ENCODE measurements at regions not wholly inside any gene's neighbourhood (a gene's known extent, or its start where the extent isn't known, plus 50 kb on each side); places are given as distances from the start of the nearest gene placed in this dataset.
"Not testable (repeated sequence)": the region's sequence is repeated elsewhere in the genome, so short reads cannot be mapped to it uniquely, and the experiment has no call there.

- no peaks in the 10 kb centered on the region for H3K27me3 ChIP-seq (ENCODE audit: control insufficient read depth, insufficient read depth, low read length)
- no peak overlapping the region for H3K4me2 ChIP-seq (ENCODE audit: low read length)
- H3K36me3 ChIP-seq (ENCODE audit: insufficient read depth, low read length) = no peaks in the 10 kb centered on the region
- no peak overlapping the region for H3K4me3 ChIP-seq (ENCODE audit: low read length)
- no peaks in the 10 kb centered on the region for H3K9me3 ChIP-seq (replicated peaks; ENCODE audit: low read length)
- no peak overlapping the region for H3K9ac ChIP-seq (ENCODE audit: low read depth, low read length)
- H3K4me1 ChIP-seq (ENCODE audit: control insufficient read depth, insufficient read depth, low read length) = no peaks in the 10 kb centered on the region
These were observed 639.5 kb downstream of the ANKRD7 start for GRCh38 chr7:118863966-118864365.

GRCh38 chr7:118867860-118868259, 643.4 kb downstream of the ANKRD7 start:
- H3K27me3 ChIP-seq (ENCODE audit: control insufficient read depth, insufficient read depth, low read length) = no peaks in the 10 kb centered on the region

GRCh38 chr7:118869141-118869540, 644.6 kb downstream of the ANKRD7 start:
- not testable (repeated sequence) for H3K27me3 ChIP-seq (ENCODE audit: control insufficient read depth, insufficient read depth, low read length); H3K4me2 ChIP-seq (ENCODE audit: low read length); H3K36me3 ChIP-seq (ENCODE audit: insufficient read depth, low read length); H3K4me1 ChIP-seq (ENCODE audit: control insufficient read depth, insufficient read depth, low read length); H3K9me3 ChIP-seq (replicated peaks; ENCODE audit: low read length); H3K9ac ChIP-seq (ENCODE audit: low read depth, low read length); H3K4me3 ChIP-seq (ENCODE audit: low read length)

More at GRCh38 chr7:118867860-118868259, 643.4 kb downstream of the ANKRD7 start:
- Histone ChIP-seq H3K4me1 (ENCODE audit: control insufficient read depth, insufficient read depth, low read length) (no peaks in the 10 kb centered on the region), H3K36me3 (ENCODE audit: insufficient read depth, low read length) (no peaks in the 10 kb centered on the region), H3K9ac (ENCODE audit: low read depth, low read length) (no peak overlapping the region), H3K4me2 (ENCODE audit: low read length) (no peak overlapping the region), H3K9me3 (replicated peaks; ENCODE audit: low read length) (no peaks in the 10 kb centered on the region), H3K4me3 (ENCODE audit: low read length) (no peak overlapping the region)

GRCh38 chr7:118870187-118870586, 645.7 kb downstream of the ANKRD7 start:
- H3K36me3 ChIP-seq (ENCODE audit: insufficient read depth, low read length) = no peaks in the 10 kb centered on the region
- H3K4me3 ChIP-seq (ENCODE audit: low read length) = no peak overlapping the region
- no peaks in the 10 kb centered on the region for H3K9me3 ChIP-seq (replicated peaks; ENCODE audit: low read length)
- H3K4me1 ChIP-seq (ENCODE audit: control insufficient read depth, insufficient read depth, low read length) = no peaks in the 10 kb centered on the region
- no peak overlapping the region for H3K4me2 ChIP-seq (ENCODE audit: low read length)
- H3K9ac ChIP-seq (ENCODE audit: low read depth, low read length) = no peak overlapping the region
- no peaks in the 10 kb centered on the region for H3K27me3 ChIP-seq (ENCODE audit: control insufficient read depth, insufficient read depth, low read length)

GRCh38 chr7:118872568-118872967, 648.1 kb downstream of the ANKRD7 start:
- no peak overlapping the region for H3K4me2 ChIP-seq (ENCODE audit: low read length)
- no peaks in the 10 kb centered on the region for H3K36me3 ChIP-seq (ENCODE audit: insufficient read depth, low read length)
- no peaks in the 10 kb centered on the region for H3K4me1 ChIP-seq (ENCODE audit: control insufficient read depth, insufficient read depth, low read length)
- no peak overlapping the region for H3K9ac ChIP-seq (ENCODE audit: low read depth, low read length)
- no peaks in the 10 kb centered on the region for H3K27me3 ChIP-seq (ENCODE audit: control insufficient read depth, insufficient read depth, low read length)
- no peak overlapping the region for H3K4me3 ChIP-seq (ENCODE audit: low read length)
- H3K9me3 ChIP-seq (replicated peaks; ENCODE audit: low read length) = no peaks in the 10 kb centered on the region

GRCh38 chr7:118877187-118877586, 652.7 kb downstream of the ANKRD7 start:
- no peaks in the 10 kb centered on the region for H3K9me3 ChIP-seq (replicated peaks; ENCODE audit: low read length)
- H3K4me1 ChIP-seq (ENCODE audit: control insufficient read depth, insufficient read depth, low read length) = no peaks in the 10 kb centered on the region
- no peaks in the 10 kb centered on the region for H3K27me3 ChIP-seq (ENCODE audit: control insufficient read depth, insufficient read depth, low read length)
- H3K9ac ChIP-seq (ENCODE audit: low read depth, low read length) = no peak overlapping the region
- H3K4me3 ChIP-seq (ENCODE audit: low read length) = no peak overlapping the region
- H3K4me2 ChIP-seq (ENCODE audit: low read length) = no peak overlapping the region
- no peaks in the 10 kb centered on the region for H3K36me3 ChIP-seq (ENCODE audit: insufficient read depth, low read length)

GRCh38 chr7:118878336-118878735, 653.8 kb downstream of the ANKRD7 start:
- Histone ChIP-seq H3K4me3 (ENCODE audit: low read length) (no peak overlapping the region), H3K4me2 (ENCODE audit: low read length) (no peak overlapping the region), H3K9me3 (replicated peaks; ENCODE audit: low read length) (no peaks in the 10 kb centered on the region), H3K9ac (ENCODE audit: low read depth, low read length) (no peak overlapping the region), H3K27me3 (ENCODE audit: control insufficient read depth, insufficient read depth, low read length) (no peaks in the 10 kb centered on the region), H3K4me1 (ENCODE audit: control insufficient read depth, insufficient read depth, low read length) (no peaks in the 10 kb centered on the region), H3K36me3 (ENCODE audit: insufficient read depth, low read length) (no peaks in the 10 kb centered on the region)

- Histone ChIP-seq H3K27me3 (ENCODE audit: control insufficient read depth, insufficient read depth, low read length) (no peaks in the 10 kb centered on the region), H3K4me2 (ENCODE audit: low read length) (no peak overlapping the region), H3K9ac (ENCODE audit: low read depth, low read length) (no peak overlapping the region), H3K4me1 (ENCODE audit: control insufficient read depth, insufficient read depth, low read length) (no peaks in the 10 kb centered on the region), H3K9me3 (replicated peaks; ENCODE audit: low read length) (no peaks in the 10 kb centered on the region), H3K4me3 (ENCODE audit: low read length) (no peak overlapping the region), H3K36me3 (ENCODE audit: insufficient read depth, low read length) (no peaks in the 10 kb centered on the region)
These were observed 673.8 kb downstream of the ANKRD7 start for GRCh38 chr7:118898284-118898683.

- H3K27me3 ChIP-seq (ENCODE audit: control insufficient read depth, insufficient read depth, low read length) = no peaks in the 10 kb centered on the region
- H3K9ac ChIP-seq (ENCODE audit: low read depth, low read length) = no peak overlapping the region
- no peaks in the 10 kb centered on the region for H3K4me1 ChIP-seq (ENCODE audit: control insufficient read depth, insufficient read depth, low read length)
- no peak overlapping the region for H3K4me2 ChIP-seq (ENCODE audit: low read length)
- H3K9me3 ChIP-seq (replicated peaks; ENCODE audit: low read length) = no peaks in the 10 kb centered on the region
- H3K4me3 ChIP-seq (ENCODE audit: low read length) = no peak overlapping the region
- no peaks in the 10 kb centered on the region for H3K36me3 ChIP-seq (ENCODE audit: insufficient read depth, low read length)
These were observed 678.1 kb downstream of the ANKRD7 start for GRCh38 chr7:118902600-118902999.

GRCh38 chr7:118907911-118908527, 683.5 kb downstream of the ANKRD7 start:
- Histone ChIP-seq H3K4me1 (ENCODE audit: control insufficient read depth, insufficient read depth, low read length) (no peaks in the 10 kb centered on the region), H3K9me3 (replicated peaks; ENCODE audit: low read length) (no peaks in the 10 kb centered on the region), H3K36me3 (ENCODE audit: insufficient read depth, low read length) (no peaks in the 10 kb centered on the region), H3K4me3 (ENCODE audit: low read length) (no peak overlapping the region), H3K27me3 (ENCODE audit: control insufficient read depth, insufficient read depth, low read length) (no peaks in the 10 kb centered on the region), H3K4me2 (ENCODE audit: low read length) (no peak overlapping the region), H3K9ac (ENCODE audit: low read depth, low read length) (no peak overlapping the region)

- H3K9ac ChIP-seq (ENCODE audit: low read depth, low read length); H3K4me3 ChIP-seq (ENCODE audit: low read length); H3K36me3 ChIP-seq (ENCODE audit: insufficient read depth, low read length); H3K27me3 ChIP-seq (ENCODE audit: control insufficient read depth, insufficient read depth, low read length); H3K4me2 ChIP-seq (ENCODE audit: low read length); H3K9me3 ChIP-seq (replicated peaks; ENCODE audit: low read length); H3K4me1 ChIP-seq (ENCODE audit: control insufficient read depth, insufficient read depth, low read length): not testable (repeated sequence)
These were observed 691.6 kb downstream of the ANKRD7 start for GRCh38 chr7:118916120-118916519.

GRCh38 chr7:118918556-118918955, 694.1 kb downstream of the ANKRD7 start:
- no peaks in the 10 kb centered on the region for H3K9me3 ChIP-seq (replicated peaks; ENCODE audit: low read length)
- H3K4me3 ChIP-seq (ENCODE audit: low read length) = no peak overlapping the region
- no peak overlapping the region for H3K4me2 ChIP-seq (ENCODE audit: low read length)
- H3K36me3 ChIP-seq (ENCODE audit: insufficient read depth, low read length) = no peaks in the 10 kb centered on the region
- H3K4me1 ChIP-seq (ENCODE audit: control insufficient read depth, insufficient read depth, low read length) = no peaks in the 10 kb centered on the region
- no peaks in the 10 kb centered on the region for H3K27me3 ChIP-seq (ENCODE audit: control insufficient read depth, insufficient read depth, low read length)
- H3K9ac ChIP-seq (ENCODE audit: low read depth, low read length) = no peak overlapping the region
